Testis (tissue), 2 donors: ENCODE measurements at regions not wholly inside any gene's neighbourhood (a gene's known extent, or its start where the extent isn't known, plus 50 kb on each side); places are given as distances from the start of the nearest gene placed in this dataset.

Experiments
- CTCF ChIP-seq, 3 experiments: fragments of 450-650 bp in 2 of 3; fragments of 200-600 bp in 1 of 3; sonication (generic) in 1 of 3; IDR thresholded peaks; one replicate each; pipeline ENCODE4 v1.5.1; 2016 to 2019; ENCODE audit warnings: antibody characterized with exemption in 3 of 3, mild to moderate bottlenecking in 2 of 3, moderate library complexity in 1 of 3
- POLR2A ChIP-seq: fragments of 450-650 bp; IDR thresholded peaks from one replicate; pipeline ENCODE4 v1.6.1; 2017; ENCODE audit warnings: antibody characterized with exemption, mild to moderate bottlenecking, moderate library complexity

- TF ChIP-seq CTCF (IDR thresholded peaks at IDR 0.05) (no peak), POLR2A (no peak)
These were observed 598.8 kb downstream of the TUSC7 start for GRCh38 chr3:117308353-117308752.
